Nephron progenitor cell (in vitro differentiated cells): ENCODE measurements at regions not wholly inside any gene's neighbourhood (a gene's known extent, or its start where the extent isn't known, plus 50 kb on each side); places are given as distances from the start of the nearest gene placed in this dataset.

Experiments used
- DNase-seq: peaks from one replicate; pipeline ENCODE4 v3.0.0; 2021
- H3K27ac Mint-ChIP-seq: 2 replicates; pipeline ENCODE4 v1.8.0; 2021; ENCODE audit warnings: mild to moderate bottlenecking, moderate library complexity, mixed read lengths
- H3K27me3 Mint-ChIP-seq: 2 replicates; pipeline ENCODE4 v1.8.0; 2021; ENCODE audit warnings: mild to moderate bottlenecking, low read depth, mixed read lengths; ENCODE audit not compliant: poor library complexity
- H3K36me3 Mint-ChIP-seq: 2 replicates; pipeline ENCODE4 v1.8.0; 2021; ENCODE audit warnings: low read depth, mixed read lengths
- H3K4me1 Mint-ChIP-seq: 2 replicates; pipeline ENCODE4 v1.8.0; 2021; ENCODE audit warnings: mixed read lengths
- H3K4me3 Mint-ChIP-seq: 2 replicates; pipeline ENCODE4 v1.8.0; 2021; ENCODE audit warnings: mild to moderate bottlenecking, moderate library complexity, mixed read lengths
- H3K9me3 Mint-ChIP-seq: 2 replicates; pipeline ENCODE4 v1.8.0; 2021; ENCODE audit warnings: mild to moderate bottlenecking, moderate library complexity, mixed read lengths
- TF ChIP-seq, protein P1 (sequence below): fragments of 200-600 bp; sonication (generic); IDR thresholded peaks from 2 replicates; pipeline ENCODE4 v1.5.0; 2021; ENCODE audit warnings: antibody characterized with exemption

DNA sequence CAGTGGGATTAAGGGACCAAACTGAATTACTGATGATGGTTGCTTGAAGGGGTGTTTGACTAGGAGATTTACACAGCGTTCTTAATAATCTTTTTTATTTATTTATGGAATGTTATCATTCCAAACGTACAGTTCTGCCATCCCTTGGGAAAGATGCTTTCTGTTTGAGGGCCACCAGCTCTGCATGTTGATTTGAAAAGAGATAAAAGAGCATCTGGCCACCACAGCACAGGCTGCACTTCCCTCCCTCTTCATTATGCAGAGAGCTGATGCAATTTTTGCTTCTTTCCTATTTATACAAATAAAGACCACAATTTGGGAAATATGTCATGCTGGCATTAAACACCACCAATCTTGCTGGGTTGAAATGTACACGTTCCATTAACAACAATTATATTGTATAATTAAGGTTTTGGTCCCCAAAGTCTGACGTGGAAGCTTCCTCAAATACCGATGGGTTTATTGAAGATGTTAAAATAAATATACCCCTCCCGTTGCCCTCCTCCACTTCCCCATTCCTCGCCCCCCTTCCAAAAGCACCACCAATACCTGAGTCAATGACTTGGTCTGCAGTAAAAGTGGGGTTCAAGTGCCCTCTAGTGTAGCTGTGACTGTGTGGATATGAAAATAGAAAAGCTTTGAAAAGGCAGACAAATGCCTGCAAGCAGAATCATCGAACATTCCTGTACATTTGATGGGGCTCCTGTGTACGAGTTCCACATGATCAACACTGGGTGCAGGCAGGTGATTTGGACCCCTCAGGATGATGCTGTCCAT is 211.9 kb downstream of the HRH4 start:
- no peak overlapping the region for H3K27ac Mint-ChIP-seq
- H3K36me3 Mint-ChIP-seq = no peaks in the 10 kb centered on the region
- H3K9me3 Mint-ChIP-seq = no peaks in the 10 kb centered on the region
- DNase-seq = no peak
- TF ChIP-seq, protein P1, sequence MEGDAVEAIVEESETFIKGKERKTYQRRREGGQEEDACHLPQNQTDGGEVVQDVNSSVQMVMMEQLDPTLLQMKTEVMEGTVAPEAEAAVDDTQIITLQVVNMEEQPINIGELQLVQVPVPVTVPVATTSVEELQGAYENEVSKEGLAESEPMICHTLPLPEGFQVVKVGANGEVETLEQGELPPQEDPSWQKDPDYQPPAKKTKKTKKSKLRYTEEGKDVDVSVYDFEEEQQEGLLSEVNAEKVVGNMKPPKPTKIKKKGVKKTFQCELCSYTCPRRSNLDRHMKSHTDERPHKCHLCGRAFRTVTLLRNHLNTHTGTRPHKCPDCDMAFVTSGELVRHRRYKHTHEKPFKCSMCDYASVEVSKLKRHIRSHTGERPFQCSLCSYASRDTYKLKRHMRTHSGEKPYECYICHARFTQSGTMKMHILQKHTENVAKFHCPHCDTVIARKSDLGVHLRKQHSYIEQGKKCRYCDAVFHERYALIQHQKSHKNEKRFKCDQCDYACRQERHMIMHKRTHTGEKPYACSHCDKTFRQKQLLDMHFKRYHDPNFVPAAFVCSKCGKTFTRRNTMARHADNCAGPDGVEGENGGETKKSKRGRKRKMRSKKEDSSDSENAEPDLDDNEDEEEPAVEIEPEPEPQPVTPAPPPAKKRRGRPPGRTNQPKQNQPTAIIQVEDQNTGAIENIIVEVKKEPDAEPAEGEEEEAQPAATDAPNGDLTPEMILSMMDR = no peak
- peaks cover 43% of the 10 kb centered on the region for H3K27me3 Mint-ChIP-seq
- no peak overlapping the region for H3K4me3 Mint-ChIP-seq
- H3K4me1 Mint-ChIP-seq = peaks cover 13% of the 10 kb centered on the region

DNA sequence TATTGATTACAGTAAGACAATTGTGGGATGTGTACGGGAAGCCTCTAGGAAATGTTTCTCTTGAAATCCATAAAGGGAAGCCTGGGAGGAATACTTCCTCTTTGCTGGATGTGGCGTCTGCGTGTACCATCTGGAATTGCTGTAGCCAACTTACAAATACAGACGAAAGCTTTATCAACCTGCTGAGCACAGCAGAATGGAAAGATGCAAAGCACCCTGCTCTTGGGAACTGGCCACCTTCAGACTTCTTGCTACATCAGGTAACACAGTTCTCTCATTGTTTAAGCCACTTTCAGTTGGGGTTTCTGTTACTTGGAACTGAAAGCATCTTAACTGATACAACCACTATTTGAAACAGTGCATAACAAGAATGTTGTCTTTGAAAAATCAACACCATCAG is 213.8 kb downstream of the HRH4 start:
- DNase-seq = no peak
- TF ChIP-seq, protein P1 = no peak
- Mint-ChIP-seq H3K27ac (no peak overlapping the region), H3K36me3 (no peaks in the 10 kb centered on the region), H3K4me1 (peaks cover 13% of the 10 kb centered on the region), H3K9me3 (no peaks in the 10 kb centered on the region), H3K4me3 (no peak overlapping the region), H3K27me3 (peaks cover 49% of the 10 kb centered on the region)

GRCh38 chr18:24674605-24675004 is 214.2 kb downstream of the HRH4 start:
- Mint-ChIP-seq H3K36me3 (no peaks in the 10 kb centered on the region), H3K9me3 (no peaks in the 10 kb centered on the region), H3K27me3 (peaks cover 49% of the 10 kb centered on the region), H3K4me1 (peaks cover 13% of the 10 kb centered on the region), H3K27ac (no peak overlapping the region), H3K4me3 (no peak overlapping the region)
- TF ChIP-seq, protein P1 = no peak
- DNase-seq = no peak

DNA sequence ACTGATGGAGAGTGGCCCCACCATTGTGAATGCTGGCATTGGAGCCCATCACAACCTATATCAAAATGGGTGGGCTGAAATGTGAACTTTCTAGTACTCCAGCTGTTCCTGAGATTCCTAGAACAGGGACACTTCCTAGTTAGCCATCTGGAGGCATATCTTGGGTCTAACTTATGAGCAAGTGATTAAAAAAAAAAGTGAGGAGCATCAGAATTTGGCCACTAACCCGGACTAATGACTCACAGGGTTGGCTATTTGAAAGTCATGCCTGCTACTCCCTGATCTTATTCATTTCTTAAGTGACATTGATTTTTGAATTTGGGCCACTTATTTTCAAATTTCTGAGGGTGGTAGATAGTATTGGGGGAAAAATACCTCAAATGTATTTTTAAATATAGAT is 216.6 kb downstream of the HRH4 start:
- peaks cover 18% of the 10 kb centered on the region for H3K9me3 Mint-ChIP-seq
- H3K27ac Mint-ChIP-seq = no peak overlapping the region
- TF ChIP-seq, protein P1 = no peak
- no peak overlapping the region for H3K4me3 Mint-ChIP-seq
- no peak for DNase-seq
- H3K27me3 Mint-ChIP-seq = peaks cover 46% of the 10 kb centered on the region
- H3K36me3 Mint-ChIP-seq = no peaks in the 10 kb centered on the region
- H3K4me1 Mint-ChIP-seq = no peaks in the 10 kb centered on the region

GRCh38 chr18:24678107-24678506 is 217.7 kb downstream of the HRH4 start:
- peaks cover 18% of the 10 kb centered on the region for H3K9me3 Mint-ChIP-seq
- H3K36me3 Mint-ChIP-seq = no peaks in the 10 kb centered on the region
- H3K4me1 Mint-ChIP-seq = no peaks in the 10 kb centered on the region
- H3K27ac Mint-ChIP-seq = no peak overlapping the region
- DNase-seq = no peak
- peaks cover 46% of the 10 kb centered on the region for H3K27me3 Mint-ChIP-seq
- H3K4me3 Mint-ChIP-seq = no peak overlapping the region
- TF ChIP-seq, protein P1 = no peak

DNA sequence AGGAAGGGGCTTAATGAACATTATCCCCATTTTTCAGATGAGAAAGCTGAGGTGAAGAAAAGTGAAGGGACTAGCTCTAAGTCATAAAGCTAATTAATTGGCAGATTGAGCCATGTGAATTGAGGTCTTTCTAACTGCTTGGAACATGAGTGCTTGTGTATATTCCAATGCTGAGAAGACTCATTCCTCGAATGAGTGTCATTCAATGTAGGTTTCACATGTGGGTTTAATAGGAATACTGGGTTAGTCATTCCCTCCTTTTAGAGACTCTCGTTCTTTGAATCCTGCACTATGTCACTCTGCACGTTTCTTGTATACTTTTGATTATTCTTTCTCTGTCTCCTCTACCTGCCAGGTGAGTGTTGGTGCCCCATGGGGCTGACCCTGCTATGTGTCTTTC is 218.2 kb downstream of the HRH4 start:
- TF ChIP-seq, protein P1 = no peak
- no peak overlapping the region for H3K27ac Mint-ChIP-seq

More for the DNA sequence above, 218.2 kb downstream of the HRH4 start:
- Mint-ChIP-seq H3K4me3 (no peak overlapping the region), H3K4me1 (no peaks in the 10 kb centered on the region), H3K9me3 (peaks cover 18% of the 10 kb centered on the region), H3K36me3 (no peaks in the 10 kb centered on the region), H3K27me3 (peaks cover 42% of the 10 kb centered on the region)
- DNase-seq = no peak
